ENCODE measurements at regions not wholly inside any gene's neighbourhood (a gene's known extent, or its start where the extent isn't known, plus 50 kb on each side); places are given as distances from the start of the nearest gene placed in this dataset.

DNA sequence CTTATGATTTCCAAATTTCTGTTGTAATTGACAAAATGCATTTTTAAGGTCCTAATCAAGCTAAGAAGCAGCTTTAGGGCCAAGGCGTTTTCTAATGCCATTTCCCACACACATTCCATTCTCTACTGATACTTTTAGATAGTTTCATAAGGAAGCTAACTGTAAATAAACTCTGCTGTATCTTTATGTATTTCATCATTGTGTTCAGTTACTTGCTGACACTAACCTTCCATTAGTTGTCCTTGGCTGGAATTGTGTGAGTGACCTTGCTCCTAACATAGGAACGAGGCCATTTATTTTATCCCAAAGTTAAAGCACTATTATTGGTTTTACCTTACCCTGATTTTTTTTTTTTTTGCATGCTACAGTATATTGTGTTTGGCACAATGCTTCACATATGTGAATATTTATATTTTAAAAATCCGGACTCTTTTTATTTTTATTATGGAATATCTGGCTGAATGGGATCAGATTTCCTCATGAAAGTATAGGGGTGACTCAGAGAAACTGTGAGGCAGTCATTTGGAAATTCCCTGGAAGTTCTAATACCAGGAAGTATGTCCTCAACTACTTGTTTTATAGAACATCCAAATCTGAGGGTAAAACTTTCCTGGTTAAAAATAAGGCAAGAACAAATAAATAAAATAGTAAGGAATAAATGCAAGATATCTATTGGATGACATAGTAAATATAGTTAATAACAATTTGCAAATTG is 62.7 kb upstream of the SORBS2 start:
- no peak overlapping the region for H3K27ac ChIP-seq (ENCODE audit: extremely low read depth, low read depth, low read length)
- POLR2A ChIA-PET = no interaction called here
- H3K4me1 ChIP-seq (ENCODE audit: control insufficient read depth, insufficient read depth, low read length) = no peaks in the 10 kb centered on the region
- no peak overlapping the region for H3K4me3 ChIP-seq (ENCODE audit: low read depth, low read length)
- H3K36me3 ChIP-seq (ENCODE audit: control insufficient read depth in 2 of 2, insufficient read depth in 1 of 2, low read length in 2 of 2) = no peaks in the 10 kb centered on the region
- CTCF ChIA-PET = no interaction called here
- H3K9me3 ChIP-seq (ENCODE audit: control insufficient read depth, insufficient read depth, low read depth, low read length) = no peaks in the 10 kb centered on the region
- TF ChIP-seq, protein P1, sequence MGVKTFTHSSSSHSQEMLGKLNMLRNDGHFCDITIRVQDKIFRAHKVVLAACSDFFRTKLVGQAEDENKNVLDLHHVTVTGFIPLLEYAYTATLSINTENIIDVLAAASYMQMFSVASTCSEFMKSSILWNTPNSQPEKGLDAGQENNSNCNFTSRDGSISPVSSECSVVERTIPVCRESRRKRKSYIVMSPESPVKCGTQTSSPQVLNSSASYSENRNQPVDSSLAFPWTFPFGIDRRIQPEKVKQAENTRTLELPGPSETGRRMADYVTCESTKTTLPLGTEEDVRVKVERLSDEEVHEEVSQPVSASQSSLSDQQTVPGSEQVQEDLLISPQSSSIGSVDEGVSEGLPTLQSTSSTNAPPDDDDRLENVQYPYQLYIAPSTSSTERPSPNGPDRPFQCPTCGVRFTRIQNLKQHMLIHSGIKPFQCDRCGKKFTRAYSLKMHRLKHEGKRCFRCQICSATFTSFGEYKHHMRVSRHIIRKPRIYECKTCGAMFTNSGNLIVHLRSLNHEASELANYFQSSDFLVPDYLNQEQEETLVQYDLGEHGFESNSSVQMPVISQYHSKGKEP (tag by site-specific recombination; IDR thresholded peaks at IDR 0.05) = no peak
- TF ChIP-seq ZNF571 (tag by site-specific recombination; IDR thresholded peaks at IDR 0.05) (no peak), MZF1 (tag by site-specific recombination; IDR thresholded peaks at IDR 0.05; ENCODE audit: borderline replicate concordance) (no peak), ZNF239 (tag by site-specific recombination; IDR thresholded peaks at IDR 0.05) (no peak), YY2 (tag by site-specific recombination; IDR thresholded peaks at IDR 0.05) (no peak), ZNF768 (tag by site-specific recombination; IDR thresholded peaks at IDR 0.05) (no peak), ZNF274 (IDR thresholded peaks at IDR 0.05; ENCODE audit: low read length) (no peak), ZNF274 (tag by site-specific recombination; IDR thresholded peaks at IDR 0.05; ENCODE audit: borderline replicate concordance) (no peak), ZNF792 (tag by site-specific recombination; IDR thresholded peaks at IDR 0.05) (no peak), REPIN1 (tag by site-specific recombination; IDR thresholded peaks at IDR 0.05; ENCODE audit: low read depth) (no peak)
- TF ChIP-seq, protein P2, sequence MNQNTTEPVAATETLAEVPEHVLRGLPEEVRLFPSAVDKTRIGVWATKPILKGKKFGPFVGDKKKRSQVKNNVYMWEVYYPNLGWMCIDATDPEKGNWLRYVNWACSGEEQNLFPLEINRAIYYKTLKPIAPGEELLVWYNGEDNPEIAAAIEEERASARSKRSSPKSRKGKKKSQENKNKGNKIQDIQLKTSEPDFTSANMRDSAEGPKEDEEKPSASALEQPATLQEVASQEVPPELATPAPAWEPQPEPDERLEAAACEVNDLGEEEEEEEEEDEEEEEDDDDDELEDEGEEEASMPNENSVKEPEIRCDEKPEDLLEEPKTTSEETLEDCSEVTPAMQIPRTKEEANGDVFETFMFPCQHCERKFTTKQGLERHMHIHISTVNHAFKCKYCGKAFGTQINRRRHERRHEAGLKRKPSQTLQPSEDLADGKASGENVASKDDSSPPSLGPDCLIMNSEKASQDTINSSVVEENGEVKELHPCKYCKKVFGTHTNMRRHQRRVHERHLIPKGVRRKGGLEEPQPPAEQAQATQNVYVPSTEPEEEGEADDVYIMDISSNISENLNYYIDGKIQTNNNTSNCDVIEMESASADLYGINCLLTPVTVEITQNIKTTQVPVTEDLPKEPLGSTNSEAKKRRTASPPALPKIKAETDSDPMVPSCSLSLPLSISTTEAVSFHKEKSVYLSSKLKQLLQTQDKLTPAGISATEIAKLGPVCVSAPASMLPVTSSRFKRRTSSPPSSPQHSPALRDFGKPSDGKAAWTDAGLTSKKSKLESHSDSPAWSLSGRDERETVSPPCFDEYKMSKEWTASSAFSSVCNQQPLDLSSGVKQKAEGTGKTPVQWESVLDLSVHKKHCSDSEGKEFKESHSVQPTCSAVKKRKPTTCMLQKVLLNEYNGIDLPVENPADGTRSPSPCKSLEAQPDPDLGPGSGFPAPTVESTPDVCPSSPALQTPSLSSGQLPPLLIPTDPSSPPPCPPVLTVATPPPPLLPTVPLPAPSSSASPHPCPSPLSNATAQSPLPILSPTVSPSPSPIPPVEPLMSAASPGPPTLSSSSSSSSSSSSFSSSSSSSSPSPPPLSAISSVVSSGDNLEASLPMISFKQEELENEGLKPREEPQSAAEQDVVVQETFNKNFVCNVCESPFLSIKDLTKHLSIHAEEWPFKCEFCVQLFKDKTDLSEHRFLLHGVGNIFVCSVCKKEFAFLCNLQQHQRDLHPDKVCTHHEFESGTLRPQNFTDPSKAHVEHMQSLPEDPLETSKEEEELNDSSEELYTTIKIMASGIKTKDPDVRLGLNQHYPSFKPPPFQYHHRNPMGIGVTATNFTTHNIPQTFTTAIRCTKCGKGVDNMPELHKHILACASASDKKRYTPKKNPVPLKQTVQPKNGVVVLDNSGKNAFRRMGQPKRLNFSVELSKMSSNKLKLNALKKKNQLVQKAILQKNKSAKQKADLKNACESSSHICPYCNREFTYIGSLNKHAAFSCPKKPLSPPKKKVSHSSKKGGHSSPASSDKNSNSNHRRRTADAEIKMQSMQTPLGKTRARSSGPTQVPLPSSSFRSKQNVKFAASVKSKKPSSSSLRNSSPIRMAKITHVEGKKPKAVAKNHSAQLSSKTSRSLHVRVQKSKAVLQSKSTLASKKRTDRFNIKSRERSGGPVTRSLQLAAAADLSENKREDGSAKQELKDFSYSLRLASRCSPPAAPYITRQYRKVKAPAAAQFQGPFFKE (tag by site-specific recombination; IDR thresholded peaks at IDR 0.05; ENCODE audit: borderline replicate concordance) = no peak
- TF ChIP-seq, protein P3, sequence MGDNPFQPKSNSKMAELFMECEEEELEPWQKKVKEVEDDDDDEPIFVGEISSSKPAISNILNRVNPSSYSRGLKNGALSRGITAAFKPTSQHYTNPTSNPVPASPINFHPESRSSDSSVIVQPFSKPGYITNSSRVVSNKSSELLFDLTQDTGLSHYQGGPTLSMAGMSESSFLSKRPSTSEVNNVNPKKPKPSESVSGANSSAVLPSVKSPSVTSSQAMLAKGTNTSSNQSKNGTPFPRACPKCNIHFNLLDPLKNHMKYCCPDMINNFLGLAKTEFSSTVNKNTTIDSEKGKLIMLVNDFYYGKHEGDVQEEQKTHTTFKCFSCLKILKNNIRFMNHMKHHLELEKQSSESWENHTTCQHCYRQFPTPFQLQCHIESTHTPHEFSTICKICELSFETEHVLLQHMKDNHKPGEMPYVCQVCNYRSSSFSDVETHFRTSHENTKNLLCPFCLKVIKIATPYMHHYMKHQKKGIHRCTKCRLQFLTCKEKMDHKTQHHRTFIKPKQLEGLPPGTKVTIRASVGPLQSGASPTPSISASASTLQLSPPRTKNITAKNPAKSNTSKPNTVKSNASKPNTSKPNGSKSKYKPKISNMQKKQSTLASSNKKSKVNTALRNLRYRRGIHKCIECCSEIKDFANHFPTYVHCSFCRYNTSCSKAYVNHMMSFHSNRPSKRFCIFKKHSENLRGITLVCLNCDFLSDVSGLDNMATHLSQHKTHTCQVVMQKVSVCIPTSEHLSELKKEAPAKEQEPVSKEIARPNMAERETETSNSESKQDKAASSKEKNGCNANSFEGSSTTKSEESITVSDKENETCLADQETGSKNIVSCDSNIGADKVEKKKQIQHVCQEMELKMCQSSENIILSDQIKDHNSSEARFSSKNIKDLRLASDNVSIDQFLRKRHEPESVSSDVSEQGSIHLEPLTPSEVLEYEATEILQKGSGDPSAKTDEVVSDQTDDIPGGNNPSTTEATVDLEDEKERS (tag by site-specific recombination; IDR thresholded peaks at IDR 0.05) = no peak
- TF ChIP-seq, protein P4, sequence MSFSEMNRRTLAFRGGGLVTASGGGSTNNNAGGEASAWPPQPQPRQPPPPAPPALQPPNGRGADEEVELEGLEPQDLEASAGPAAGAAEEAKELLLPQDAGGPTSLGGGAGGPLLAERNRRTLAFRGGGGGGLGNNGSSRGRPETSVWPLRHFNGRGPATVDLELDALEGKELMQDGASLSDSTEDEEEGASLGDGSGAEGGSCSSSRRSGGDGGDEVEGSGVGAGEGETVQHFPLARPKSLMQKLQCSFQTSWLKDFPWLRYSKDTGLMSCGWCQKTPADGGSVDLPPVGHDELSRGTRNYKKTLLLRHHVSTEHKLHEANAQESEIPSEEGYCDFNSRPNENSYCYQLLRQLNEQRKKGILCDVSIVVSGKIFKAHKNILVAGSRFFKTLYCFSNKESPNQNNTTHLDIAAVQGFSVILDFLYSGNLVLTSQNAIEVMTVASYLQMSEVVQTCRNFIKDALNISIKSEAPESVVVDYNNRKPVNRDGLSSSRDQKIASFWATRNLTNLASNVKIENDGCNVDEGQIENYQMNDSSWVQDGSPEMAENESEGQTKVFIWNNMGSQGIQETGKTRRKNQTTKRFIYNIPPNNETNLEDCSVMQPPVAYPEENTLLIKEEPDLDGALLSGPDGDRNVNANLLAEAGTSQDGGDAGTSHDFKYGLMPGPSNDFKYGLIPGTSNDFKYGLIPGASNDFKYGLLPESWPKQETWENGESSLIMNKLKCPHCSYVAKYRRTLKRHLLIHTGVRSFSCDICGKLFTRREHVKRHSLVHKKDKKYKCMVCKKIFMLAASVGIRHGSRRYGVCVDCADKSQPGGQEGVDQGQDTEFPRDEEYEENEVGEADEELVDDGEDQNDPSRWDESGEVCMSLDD (tag by site-specific recombination; IDR thresholded peaks at IDR 0.05) = no peak
